ENCODE measurements at regions not wholly inside any gene's neighbourhood (a gene's known extent, or its start where the extent isn't known, plus 50 kb on each side); places are given as distances from the start of the nearest gene placed in this dataset.

DNA sequence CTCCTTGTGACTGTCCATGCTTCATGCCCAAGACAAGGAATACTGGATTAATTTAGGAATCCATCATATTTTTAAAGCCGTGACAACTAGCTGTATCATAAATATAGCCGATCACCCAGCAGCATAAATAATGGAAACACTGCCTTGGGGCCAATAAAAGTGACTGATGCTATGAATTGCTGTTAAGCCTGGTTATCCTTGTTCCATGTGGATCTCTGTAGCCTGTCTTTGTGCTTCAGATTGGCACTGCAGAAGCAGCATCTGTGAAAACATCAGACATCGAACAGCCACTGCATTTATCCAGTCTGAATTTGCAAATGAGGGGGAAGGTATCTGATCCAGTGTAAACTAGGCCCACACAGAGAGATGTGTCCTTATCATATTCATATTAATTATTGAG, 1181.8 kb downstream of the SORCS1 start:
- CTCF ChIA-PET, result no interaction called here
- no peaks in the 10 kb centered on the region for H3K27me3 Mint-ChIP-seq
- Histone ChIP-seq H3K9me3 (ENCODE audit: control insufficient read depth in 1 of 2, insufficient read depth in 1 of 2, low read length in 2 of 2) (no peaks in the 10 kb centered on the region), H3K27me3 (ENCODE audit: control insufficient read depth in 1 of 2, insufficient read depth in 2 of 2, low read length in 2 of 2) (no peaks in the 10 kb centered on the region), H3K4me3 (ENCODE audit: low read length) (no peak overlapping the region), H3K4me1 (ENCODE audit: insufficient read depth, low read length) (no peaks in the 10 kb centered on the region), H3K27ac (ENCODE audit: low read depth in 1 of 2, low read length in 2 of 2) (no peak overlapping the region), H3K36me3 (ENCODE audit: insufficient read depth, low read length) (no peaks in the 10 kb centered on the region)
- no peaks in the 10 kb centered on the region for H3K4me1 Mint-ChIP-seq (ENCODE audit: low read depth)
- intact Hi-C loops (cut with DNase I, micrococcal nuclease), result no loop called here
- no peak overlapping the region for H3K27ac Mint-ChIP-seq
- ATAC-seq (ENCODE audit: poor library complexity) (no peak), DNase-seq (no peak)
- POLR2A ChIA-PET, result no interaction called here
- TF ChIP-seq, protein P1, sequence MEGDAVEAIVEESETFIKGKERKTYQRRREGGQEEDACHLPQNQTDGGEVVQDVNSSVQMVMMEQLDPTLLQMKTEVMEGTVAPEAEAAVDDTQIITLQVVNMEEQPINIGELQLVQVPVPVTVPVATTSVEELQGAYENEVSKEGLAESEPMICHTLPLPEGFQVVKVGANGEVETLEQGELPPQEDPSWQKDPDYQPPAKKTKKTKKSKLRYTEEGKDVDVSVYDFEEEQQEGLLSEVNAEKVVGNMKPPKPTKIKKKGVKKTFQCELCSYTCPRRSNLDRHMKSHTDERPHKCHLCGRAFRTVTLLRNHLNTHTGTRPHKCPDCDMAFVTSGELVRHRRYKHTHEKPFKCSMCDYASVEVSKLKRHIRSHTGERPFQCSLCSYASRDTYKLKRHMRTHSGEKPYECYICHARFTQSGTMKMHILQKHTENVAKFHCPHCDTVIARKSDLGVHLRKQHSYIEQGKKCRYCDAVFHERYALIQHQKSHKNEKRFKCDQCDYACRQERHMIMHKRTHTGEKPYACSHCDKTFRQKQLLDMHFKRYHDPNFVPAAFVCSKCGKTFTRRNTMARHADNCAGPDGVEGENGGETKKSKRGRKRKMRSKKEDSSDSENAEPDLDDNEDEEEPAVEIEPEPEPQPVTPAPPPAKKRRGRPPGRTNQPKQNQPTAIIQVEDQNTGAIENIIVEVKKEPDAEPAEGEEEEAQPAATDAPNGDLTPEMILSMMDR (IDR thresholded peaks at IDR 0.05), result no peak
- no peak overlapping the region for H3K4me3 Mint-ChIP-seq
- H3K9me3 Mint-ChIP-seq, result peaks cover 6% of the 10 kb centered on the region
- no peaks in the 10 kb centered on the region for H3K36me3 Mint-ChIP-seq (ENCODE audit: low read depth)

DNA sequence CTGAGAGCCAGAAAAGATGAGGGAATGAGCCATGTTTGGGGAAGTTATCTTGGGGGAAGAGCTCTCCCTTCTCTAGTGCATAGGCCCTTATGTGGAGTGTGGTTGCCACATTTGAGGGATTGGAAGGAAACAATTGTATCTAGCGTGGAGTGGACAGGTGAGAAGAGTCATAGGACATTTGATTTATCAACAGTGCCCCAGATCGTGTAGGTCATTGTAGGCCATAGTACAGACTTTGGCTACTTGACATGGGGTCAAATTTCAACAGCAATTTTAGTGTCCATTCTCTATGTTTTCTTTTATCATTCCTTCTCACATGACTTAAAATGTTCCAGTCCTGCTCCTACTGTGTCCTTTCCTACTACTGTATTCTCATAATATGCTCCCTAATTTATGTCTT, 1182.8 kb downstream of the SORCS1 start:
- Histone ChIP-seq H3K27me3 (ENCODE audit: control insufficient read depth in 1 of 2, insufficient read depth in 2 of 2, low read length in 2 of 2) (no peaks in the 10 kb centered on the region), H3K4me1 (ENCODE audit: insufficient read depth, low read length) (no peaks in the 10 kb centered on the region), H3K9me3 (ENCODE audit: control insufficient read depth in 1 of 2, insufficient read depth in 1 of 2, low read length in 2 of 2) (no peaks in the 10 kb centered on the region), H3K36me3 (ENCODE audit: insufficient read depth, low read length) (no peaks in the 10 kb centered on the region), H3K4me3 (ENCODE audit: low read length) (no peak overlapping the region), H3K27ac (ENCODE audit: low read depth in 1 of 2, low read length in 2 of 2) (no peak overlapping the region)
- no peak for ATAC-seq (ENCODE audit: poor library complexity)
- intact Hi-C loops (cut with DNase I, micrococcal nuclease), result no loop called here
- peaks cover 11% of the 10 kb centered on the region for H3K9me3 Mint-ChIP-seq
- TF ChIP-seq, protein P1 (IDR thresholded peaks at IDR 0.05), result no peak
- DNase-seq, result no peak
- H3K27ac Mint-ChIP-seq, result no peak overlapping the region
- no peaks in the 10 kb centered on the region for H3K36me3 Mint-ChIP-seq (ENCODE audit: low read depth)
- ChIA-PET CTCF (no interaction called here), POLR2A (no interaction called here)
- no peak overlapping the region for H3K4me3 Mint-ChIP-seq
- no peaks in the 10 kb centered on the region for H3K4me1 Mint-ChIP-seq (ENCODE audit: low read depth)
- H3K27me3 Mint-ChIP-seq, result no peaks in the 10 kb centered on the region

DNA sequence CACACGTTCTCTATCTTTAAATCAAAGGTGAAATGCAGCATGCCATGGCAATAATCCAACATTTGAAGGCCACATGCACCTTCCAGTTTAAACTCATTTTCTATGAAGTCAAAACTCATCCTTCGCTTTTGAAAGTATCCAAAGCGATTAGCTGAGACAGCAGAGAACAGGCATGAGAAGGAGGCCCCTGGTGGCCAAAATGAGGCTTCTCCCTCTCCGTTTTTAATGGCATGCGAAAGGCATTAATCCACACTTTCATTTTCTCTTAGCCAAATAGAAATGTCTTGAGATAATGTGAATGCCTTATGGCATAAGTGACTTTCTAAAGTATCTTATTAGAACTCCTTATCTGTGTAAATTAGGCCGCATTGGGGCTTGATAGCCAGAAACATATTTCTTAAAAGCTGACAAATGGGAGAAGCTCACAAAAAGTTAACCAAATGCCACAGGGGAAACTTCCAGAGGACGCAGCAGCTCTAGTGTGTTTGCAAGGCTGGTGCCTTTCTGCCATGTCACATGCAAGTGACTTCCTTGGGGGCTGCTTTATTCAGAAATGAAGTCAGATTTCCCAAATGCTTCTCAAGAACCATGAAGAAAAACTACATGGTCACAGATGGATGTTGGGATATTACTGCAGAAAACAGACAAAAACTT, 1189.6 kb downstream of the SORCS1 start:
- ChIA-PET POLR2A (no interaction called here), CTCF (no interaction called here)
- Mint-ChIP-seq H3K27ac (no peak overlapping the region), H3K4me3 (no peak overlapping the region), H3K9me3 (peaks cover 11% of the 10 kb centered on the region), H3K4me1 (ENCODE audit: low read depth) (no peaks in the 10 kb centered on the region), H3K27me3 (no peaks in the 10 kb centered on the region), H3K36me3 (ENCODE audit: low read depth) (no peaks in the 10 kb centered on the region)
- no peaks in the 10 kb centered on the region for H3K4me1 ChIP-seq (ENCODE audit: insufficient read depth, low read length)
- no peak overlapping the region for H3K4me3 ChIP-seq (ENCODE audit: low read length)
- TF ChIP-seq, protein P1 (IDR thresholded peaks at IDR 0.05), result no peak
- no peaks in the 10 kb centered on the region for H3K9me3 ChIP-seq (ENCODE audit: control insufficient read depth in 1 of 2, insufficient read depth in 1 of 2, low read length in 2 of 2)
- no peaks in the 10 kb centered on the region for H3K36me3 ChIP-seq (ENCODE audit: insufficient read depth, low read length)
- intact Hi-C loops (cut with DNase I, micrococcal nuclease), result no loop called here
- DNase-seq (no peak), ATAC-seq (ENCODE audit: poor library complexity) (no peak)
- no peaks in the 10 kb centered on the region for H3K27me3 ChIP-seq (ENCODE audit: control insufficient read depth in 1 of 2, insufficient read depth in 2 of 2, low read length in 2 of 2)
- no peak overlapping the region for H3K27ac ChIP-seq (ENCODE audit: low read depth in 1 of 2, low read length in 2 of 2)
